ENCODE measurements at regions not wholly inside any gene's neighbourhood (a gene's known extent, or its start where the extent isn't known, plus 50 kb on each side); places are given as distances from the start of the nearest gene placed in this dataset.

- ChIA-PET CTCF (ENCODE audit: partially characterized antibody) (interaction anchor here (0.8 to 2.5 kb wide), 6 partner anchors 13 to 83 kb away, joined by 3 to 6 read pairs (median 4); no protein-coding TSS in a partner anchor), POLR2A (ENCODE audit: partially characterized antibody) (no interaction called here)
- no peaks in the 10 kb centered on the region for H3K23me2 ChIP-seq (ENCODE audit: low read depth, low read length)
- H4K5ac ChIP-seq (ENCODE audit: insufficient read length, low read depth, low read length): no peak overlapping the region
- no peak overlapping the region for H3K56ac ChIP-seq (replicated peaks; ENCODE audit: insufficient read length, low read depth, low read length)
- H3K9ac ChIP-seq (replicated peaks in 1 of 4; ENCODE audit: extremely low read depth in 1 of 4, low read depth in 3 of 4, low read length in 3 of 4): no peak overlapping the region
- no peak overlapping the region for H3K4me3 ChIP-seq (ENCODE audit: extremely low read depth in 1 of 4, insufficient read depth in 2 of 4, low read depth in 3 of 4, low read length in 4 of 4)
- H2AFZ ChIP-seq (ENCODE audit: low read length): no peak overlapping the region
- H3K27ac ChIP-seq (ENCODE audit: low read depth, low read length): no peak overlapping the region
- H3K4me1 ChIP-seq (replicated peaks in 1 of 4; ENCODE audit: control insufficient read depth in 3 of 4, insufficient read depth in 4 of 4, low read length in 3 of 4): peaks cover 0 to 17% (median 11%) of the 10 kb centered on the region in 4 experiments; a peak in 4 of 7 replicates
- H4K20me1 ChIP-seq (replicated peaks in 1 of 2; ENCODE audit: control insufficient read depth in 1 of 2, insufficient read depth in 2 of 2, low read length in 2 of 2): no peaks in the 10 kb centered on the region
- no peak overlapping the region for H4K8ac ChIP-seq (ENCODE audit: extremely low read depth, insufficient read depth, low read length)
- no peak overlapping the region for H2AK5ac ChIP-seq (ENCODE audit: low read depth, low read length)
- DNase-seq (ENCODE audit: low read depth in 1 of 2, low spot score in 2 of 2) (no peak), FAIRE-seq (no peak)
- no peak overlapping the region for H2BK15ac ChIP-seq (ENCODE audit: low read length)
- no peak overlapping the region for H2BK5ac ChIP-seq (ENCODE audit: low read depth, low read length)
- H3K79me2 ChIP-seq (ENCODE audit: control insufficient read depth in 1 of 2, insufficient read depth in 2 of 2, low read length in 2 of 2): no peaks in the 10 kb centered on the region
- WGBS, 2 experiments (ENCODE audit: extremely low coverage in 1 of 2, insufficient coverage in 1 of 2, insufficient read length in 1 of 2, insufficient replicate concordance in 2 of 2, low coverage in 1 of 2, low lambda C conversion rate in 2 of 2, missing lambda C conversion rate in 1 of 2): 97% methylated on average over 5 of the region's 5 CpGs; no CpG with 5 or more reads in 1 of the 2 experiments
- H3K14ac ChIP-seq (ENCODE audit: insufficient read length): no peak overlapping the region
- no peak overlapping the region for H3K23ac ChIP-seq (ENCODE audit: insufficient read length)
- no peaks in the 10 kb centered on the region for H3K27me3 ChIP-seq (replicated peaks in 1 of 4; ENCODE audit: control insufficient read depth in 3 of 4, extremely low read depth in 1 of 4, insufficient read depth in 3 of 4, low read length in 3 of 4)
- H3K4ac ChIP-seq (replicated peaks; ENCODE audit: insufficient read length, low read depth, low read length): no peak overlapping the region
- H3K79me1 ChIP-seq (ENCODE audit: low read depth, low read length): no peaks in the 10 kb centered on the region
- no peak overlapping the region for H3K18ac ChIP-seq (ENCODE audit: extremely low read depth, low read length)
- H3K9me3 ChIP-seq (ENCODE audit: insufficient read depth in 2 of 2, low read depth in 1 of 2, low read length in 1 of 2): no peaks in the 10 kb centered on the region
- H4K91ac ChIP-seq (replicated peaks; ENCODE audit: insufficient read length, low read length): no peak overlapping the region
- no peak overlapping the region for H2BK12ac ChIP-seq (ENCODE audit: low read depth, low read length)
- H3K4me2 ChIP-seq (ENCODE audit: insufficient read depth in 1 of 2, low read depth in 2 of 2, low read length in 2 of 2): no peak overlapping the region
- no peaks in the 10 kb centered on the region for H3K36me3 ChIP-seq (ENCODE audit: control insufficient read depth in 2 of 4, insufficient read depth in 4 of 4, low read length in 3 of 4)
- H2BK20ac ChIP-seq (ENCODE audit: low read length): no peak overlapping the region
- H2BK120ac ChIP-seq (replicated peaks; ENCODE audit: low read depth, low read length): no peak overlapping the region
- TF ChIP-seq TAF1 (IDR thresholded peaks at IDR 0.05; ENCODE audit: low read depth, low read length): no peak
- no peak for TF ChIP-seq ZNF274 (IDR thresholded peaks at IDR 0.05; ENCODE audit: borderline replicate concordance, extremely low read depth, low read length)
- TF ChIP-seq KDM1A (IDR thresholded peaks at IDR 0.05; ENCODE audit: borderline replicate concordance, low read length): no peak
- TF ChIP-seq MAX (IDR thresholded peaks at IDR 0.05): no peak
- no peak for TF ChIP-seq JUND (IDR thresholded peaks at IDR 0.05; ENCODE audit: low read length)
- no peak for TF ChIP-seq NANOG (IDR thresholded peaks at IDR 0.05; ENCODE audit: insufficient read depth, low read depth, low read length, poor library complexity, severe bottlenecking)
- TF ChIP-seq FOSL1 (IDR thresholded peaks at IDR 0.05; ENCODE audit: insufficient read depth, low read depth, low read length): no peak
- no peak for TF ChIP-seq NRF1 (IDR thresholded peaks at IDR 0.05; ENCODE audit: low read depth, low read length)
- TF ChIP-seq USF2 (IDR thresholded peaks at IDR 0.05; ENCODE audit: low read length): no peak
- TF ChIP-seq ATF3 (IDR thresholded peaks at IDR 0.05; ENCODE audit: insufficient read depth, low read depth, low read length): no peak
- no peak for TF ChIP-seq RXRA (IDR thresholded peaks at IDR 0.05; ENCODE audit: insufficient read depth, low read depth, low read length)
- no peak for TF ChIP-seq BRCA1 (IDR thresholded peaks at IDR 0.05; ENCODE audit: low read depth, low read length)
These were observed 133.1 kb downstream of the MACIR start for GRCh38 chr5:103391659-103392058.
